ENCODE measurements at regions not wholly inside any gene's neighbourhood (a gene's known extent, or its start where the extent isn't known, plus 50 kb on each side); places are given as distances from the start of the nearest gene placed in this dataset.
"Not testable (repeated sequence)": the region's sequence is repeated elsewhere in the genome, so short reads cannot be mapped to it uniquely, and the experiment has no call there.

- ATAC-seq; CTCF ChIA-PET (ENCODE audit: low intra/inter-chr PET ratio): not testable (repeated sequence)
These were observed 2897.0 kb upstream of the OR11H1 start for GRCh38 chr22:12630965-12631364.

More at GRCh38 chr22:12630965-12631364, 2897.0 kb upstream of the OR11H1 start:
- H3K36me3 ChIP-seq (ENCODE audit: control insufficient read depth, insufficient read depth, low read length); H3K27me3 ChIP-seq (ENCODE audit: control insufficient read depth in 2 of 2, insufficient read depth in 2 of 2, low read length in 2 of 2); in situ Hi-C loops (cut with MboI); POLR2A ChIA-PET; H3K4me2 ChIP-seq (ENCODE audit: insufficient read depth, low read length); H3K79me2 ChIP-seq (ENCODE audit: control insufficient read depth, insufficient read depth, low read length); H4K20me1 ChIP-seq (replicated peaks; ENCODE audit: control insufficient read depth, insufficient read depth, low read length); FAIRE-seq; BruUV-seq (replicated peaks); H3K27ac ChIP-seq (ENCODE audit: extremely low read depth, low read depth, low read length); H3K9me1 ChIP-seq (ENCODE audit: control insufficient read depth, insufficient read depth, low read length); H3K9me3 ChIP-seq (replicated peaks; ENCODE audit: control insufficient read depth, insufficient read depth, low read depth, low read length); intact Hi-C loops (cut with micrococcal nuclease); H3K9ac ChIP-seq (ENCODE audit: insufficient read depth in 1 of 2, low read depth in 2 of 2, low read length in 2 of 2); H3K4me3 ChIP-seq; H2AFZ ChIP-seq (ENCODE audit: low read depth, low read length); H3K4me1 ChIP-seq (replicated peaks in 1 of 2; ENCODE audit: control insufficient read depth in 2 of 2, insufficient read depth in 2 of 2, low read length in 2 of 2): not testable (repeated sequence)
- WGBS (ENCODE audit: insufficient coverage, low coverage, missing lambda C conversion rate): 38% methylated on average over 3 of the region's 3 CpGs
- TF ChIP-seq RAD21 (CRISPR knock-in tag; conservative IDR thresholded peaks at IDR 0.05 in 1 of 2, IDR thresholded peaks at IDR 0.05 in 1 of 2) (0 out of 4 replicates have a peak, but pooled peaks of 1 of the 2 experiments have one; percentile 11), CTCF (IDR thresholded peaks at IDR 0.05 in 2 of 3, conservative IDR thresholded peaks at IDR 0.05 in 1 of 3; ENCODE audit: insufficient read depth in 2 of 3, low read depth in 1 of 3, low read length in 3 of 3) (peak in 1 of 3 experiments; percentile 33; a peak in 1 of 6 replicates)
- DNase-seq (ENCODE audit: extremely low read depth in 1 of 4, low spot score in 3 of 4): peak in 1 of 4 experiments; percentile 49
